ENCODE measurements at regions not wholly inside any gene's neighbourhood (a gene's known extent, or its start where the extent isn't known, plus 50 kb on each side); places are given as distances from the start of the nearest gene placed in this dataset.

DNA sequence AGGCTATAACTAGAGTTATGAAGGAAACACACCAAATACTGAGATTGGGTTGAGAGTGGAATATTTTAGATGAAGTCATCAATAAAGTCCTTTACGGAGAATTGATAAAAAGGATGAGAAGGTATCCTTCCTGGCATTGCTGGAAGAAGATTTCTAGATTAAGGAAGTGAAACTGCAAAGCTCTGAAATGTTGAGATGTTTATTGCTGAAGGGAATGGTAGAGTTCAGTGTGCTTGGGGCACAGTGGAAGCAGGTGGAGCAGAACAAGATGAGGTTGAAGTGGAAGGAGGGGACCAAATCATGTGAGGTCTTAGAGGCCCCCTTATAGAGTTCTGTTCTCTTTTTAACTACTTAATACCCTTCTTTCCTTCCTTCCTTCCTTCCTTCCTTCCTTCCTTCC is 848.5 kb downstream of the RAB28 start:
- TF ChIP-seq SUZ12 (IDR thresholded peaks at IDR 0.05; ENCODE audit: extremely low read depth, insufficient read depth, insufficient read length) (no peak), ZNF274 (IDR thresholded peaks at IDR 0.05; ENCODE audit: low read depth, low read length) (no peak)

All from NT2/D1 (cell line).